GF-D8 (cell line): ENCODE measurements at regions not wholly inside any gene's neighbourhood (a gene's known extent, or its start where the extent isn't known, plus 50 kb on each side); places are given as distances from the start of the nearest gene placed in this dataset.
"Not testable (repeated sequence)": the region's sequence is repeated elsewhere in the genome, so short reads cannot be mapped to it uniquely, and the experiment has no call there.

Experiments used
- DNase-seq: peaks from one replicate; lab custom pipeline; 2025; lab: John Stamatoyannopoulos, UW

GRCh38 chr5:123949043-123949804, 437.2 kb downstream of the CSNK1G3 start:
- DNase-seq = no peak

- DNase-seq = no peak
Observed at GRCh38 chr5:123947797-123948196, 435.8 kb downstream of the CSNK1G3 start.

GRCh38 chr5:123945548-123945947, 433.6 kb downstream of the CSNK1G3 start:
- no peak for DNase-seq

- no peak for DNase-seq
Observed at GRCh38 chr5:123943151-123943550, 431.2 kb downstream of the CSNK1G3 start.

GRCh38 chr5:123940416-123940815, 428.4 kb downstream of the CSNK1G3 start:
- DNase-seq = no peak

GRCh38 chr5:123937230-123937629, 425.3 kb downstream of the CSNK1G3 start:
- no peak for DNase-seq

- no peak for DNase-seq
Observed at GRCh38 chr5:123936548-123936947, 424.6 kb downstream of the CSNK1G3 start.

- not testable (repeated sequence) for DNase-seq
Observed at GRCh38 chr5:123933812-123934211, 421.8 kb downstream of the CSNK1G3 start.

GRCh38 chr5:123929055-123929474, 417.1 kb downstream of the CSNK1G3 start:
- no peak for DNase-seq

GRCh38 chr5:123928401-123928800, 416.4 kb downstream of the CSNK1G3 start:
- no peak for DNase-seq

GRCh38 chr5:123921193-123921592, 409.2 kb downstream of the CSNK1G3 start:
- DNase-seq = no peak

- DNase-seq = no peak
Observed at GRCh38 chr5:123916345-123917121, 404.6 kb downstream of the CSNK1G3 start.

- DNase-seq = no peak
Observed at GRCh38 chr5:123914333-123914732, 402.4 kb downstream of the CSNK1G3 start.

GRCh38 chr5:123907349-123907748, 395.4 kb downstream of the CSNK1G3 start:
- DNase-seq = no peak

GRCh38 chr5:123906698-123907295, 394.8 kb downstream of the CSNK1G3 start:
- DNase-seq = no peak

GRCh38 chr5:123885081-123885480, 373.1 kb downstream of the CSNK1G3 start:
- DNase-seq = no peak

- no peak for DNase-seq
Observed at GRCh38 chr5:123882965-123883345, 371.0 kb downstream of the CSNK1G3 start.

- DNase-seq = no peak
Observed at GRCh38 chr5:123882319-123882964, 370.5 kb downstream of the CSNK1G3 start.

GRCh38 chr5:123881759-123882244, 369.8 kb downstream of the CSNK1G3 start:
- DNase-seq = no peak

GRCh38 chr5:123880875-123881274, 368.9 kb downstream of the CSNK1G3 start:
- DNase-seq = no peak

- no peak for DNase-seq
Observed at GRCh38 chr5:123879071-123879470, 367.1 kb downstream of the CSNK1G3 start.

GRCh38 chr5:123876276-123876790, 364.4 kb downstream of the CSNK1G3 start:
- DNase-seq = no peak
